Glomerular endothelial cell (primary cell): ENCODE measurements at regions not wholly inside any gene's neighbourhood (a gene's known extent, or its start where the extent isn't known, plus 50 kb on each side); places are given as distances from the start of the nearest gene placed in this dataset.

Experiments
- DNase-seq: peaks from one replicate; pipeline ENCODE4 v3.0.0-alpha.2; 2011; ENCODE audit warnings: low read depth, low spot score; ENCODE audit errors: extremely low read depth

- DNase-seq: no peak
Observed at GRCh38 chr3:65234499-65234898, 546.7 kb upstream of the ADAMTS9 start.

GRCh38 chr3:65233561-65233960 lies 545.8 kb upstream of the ADAMTS9 start:
- no peak for DNase-seq

GRCh38 chr3:65231544-65231943 lies 543.7 kb upstream of the ADAMTS9 start:
- no peak for DNase-seq

GRCh38 chr3:65230261-65231139 lies 542.7 kb upstream of the ADAMTS9 start:
- DNase-seq: no peak

- DNase-seq: no peak
Observed at GRCh38 chr3:65226287-65226686, 538.5 kb upstream of the ADAMTS9 start.

GRCh38 chr3:65210026-65210814 lies 522.4 kb upstream of the ADAMTS9 start:
- DNase-seq: no peak

- no peak for DNase-seq
Observed at GRCh38 chr3:65202395-65202794, 514.6 kb upstream of the ADAMTS9 start.

- no peak for DNase-seq
Observed at GRCh38 chr3:65201926-65202325, 514.1 kb upstream of the ADAMTS9 start.

GRCh38 chr3:65200310-65200970 lies 512.6 kb upstream of the ADAMTS9 start:
- DNase-seq: no peak

- DNase-seq: no peak
Observed at GRCh38 chr3:65196663-65197062, 508.9 kb upstream of the ADAMTS9 start.

GRCh38 chr3:65195211-65196006 lies 507.6 kb upstream of the ADAMTS9 start:
- no peak for DNase-seq

- no peak for DNase-seq
Observed at GRCh38 chr3:65194744-65195143, 506.9 kb upstream of the ADAMTS9 start.

GRCh38 chr3:65194047-65194714 lies 506.4 kb upstream of the ADAMTS9 start:
- no peak for DNase-seq

- no peak for DNase-seq
Observed at GRCh38 chr3:65193531-65193930, 505.7 kb upstream of the ADAMTS9 start.

- DNase-seq: no peak
Observed at GRCh38 chr3:65190111-65190510, 502.3 kb upstream of the ADAMTS9 start.

GRCh38 chr3:65186268-65186667 lies 498.5 kb upstream of the ADAMTS9 start:
- no peak for DNase-seq

GRCh38 chr3:65182682-65183081 lies 494.9 kb upstream of the ADAMTS9 start:
- no peak for DNase-seq

- no peak for DNase-seq
Observed at GRCh38 chr3:65182085-65182484, 494.3 kb upstream of the ADAMTS9 start.

- no peak for DNase-seq
Observed at GRCh38 chr3:65181391-65181871, 493.6 kb upstream of the ADAMTS9 start.

GRCh38 chr3:65178703-65179102 lies 490.9 kb upstream of the ADAMTS9 start:
- no peak for DNase-seq
